CD4-positive, alpha-beta T cell (primary cell): ENCODE measurements at regions not wholly inside any gene's neighbourhood (a gene's known extent, or its start where the extent isn't known, plus 50 kb on each side); places are given as distances from the start of the nearest gene placed in this dataset.

Experiments
- ATAC-seq: fragments of 200-7000 bp; cut with Tn5 transposase; one replicate; pipeline ENCODE4 v1.10.0; 2022; ENCODE audit warnings: mild to moderate bottlenecking; ENCODE audit not compliant: poor library complexity
- CTCF ChIA-PET: fragments of 350-600 bp; sonication (Branson Sonifier 250); formaldehyde crosslinking; loops from one replicate; lab custom pipeline; 2021; ENCODE audit warnings: antibody characterized with exemption, inconsistent platforms; lab: Charles Lee
- POLR2A ChIA-PET: fragments of 350-600 bp; sonication (Branson Sonifier 250); formaldehyde crosslinking; loops from one replicate; lab custom pipeline; 2021; ENCODE audit warnings: antibody characterized with exemption, inconsistent platforms; lab: Charles Lee
- DNase-seq, 14 experiments: peaks; one replicate each; pipeline ENCODE4 v3.0.0-alpha.2; 2013 to 2020; ENCODE audit warnings: mixed read lengths in 2 of 14
- H3K27ac ChIP-seq, 2 donors: one replicate each; pipeline versions ENCODE4 v1.5.1 to v1.7.0; 2013; ENCODE audit warnings: low read length in 2 of 2, low read depth in 1 of 2, mild to moderate bottlenecking in 1 of 2
- H3K27me3 ChIP-seq, 2 experiments: 1 replicate in 1 of 2; 2 replicates in 1 of 2; pipeline versions ENCODE4 v1.6.1 to v1.7.0; 2013; ENCODE audit warnings: low read length in 2 of 2, control low read depth in 1 of 2, mild to moderate bottlenecking in 1 of 2, moderate library complexity in 1 of 2; ENCODE audit not compliant: insufficient read depth in 2 of 2, control insufficient read depth in 1 of 2
- H3K36me3 ChIP-seq: one replicate; pipeline ENCODE4 v1.6.1; 2013; ENCODE audit warnings: low read length, control low read depth; ENCODE audit not compliant: insufficient read depth
- H3K4me1 ChIP-seq: one replicate; pipeline ENCODE4 v1.6.1; 2013; ENCODE audit warnings: low read length, control low read depth; ENCODE audit not compliant: insufficient read depth
- H3K4me3 ChIP-seq: one replicate; pipeline ENCODE4 v1.5.1; 2013; ENCODE audit warnings: mild to moderate bottlenecking, low read length, moderate library complexity
- H3K9me3 ChIP-seq, 2 experiments: 1 replicate in 1 of 2; 2 replicates in 1 of 2; pipeline versions ENCODE4 v1.6.1 to v1.7.0; 2013; ENCODE audit warnings: low read length in 2 of 2, mild to moderate bottlenecking in 2 of 2, control low read depth in 1 of 2, moderate library complexity in 1 of 2; ENCODE audit not compliant: control insufficient read depth in 1 of 2, insufficient read depth in 1 of 2
- H3K27ac Mint-ChIP-seq: one replicate; pipeline ENCODE4 v1.8.0; 2020; ENCODE audit warnings: mixed read lengths
- H3K27me3 Mint-ChIP-seq: one replicate; pipeline ENCODE4 v1.8.0; 2021; ENCODE audit warnings: mixed read lengths
- H3K36me3 Mint-ChIP-seq: one replicate; pipeline ENCODE4 v1.8.0; 2021; ENCODE audit warnings: low read depth, mixed read lengths
- H3K4me1 Mint-ChIP-seq: one replicate; pipeline ENCODE4 v1.8.0; 2021; ENCODE audit warnings: low read depth, mixed read lengths
- H3K4me3 Mint-ChIP-seq: one replicate; pipeline ENCODE4 v1.8.0; 2020; ENCODE audit warnings: mild to moderate bottlenecking, mixed read lengths
- H3K9me3 Mint-ChIP-seq: one replicate; pipeline ENCODE4 v1.8.0; 2020; ENCODE audit warnings: mixed read lengths
- intact Hi-C, 2 experiments: fragments of 100-400 bp; cut with DNase I in 1 of 2; cut with micrococcal nuclease in 1 of 2; formaldehyde crosslinking; loops; one replicate each; pipeline versions ENCODE4 v1.15.1 to v1.9.0; 2023 to 2025; cut with DNase I, micrococcal nuclease
- TF ChIP-seq, protein P1 (sequence below): fragments of 200-600 bp; IDR thresholded peaks from one replicate; pipeline ENCODE4 v1.8.0; 2022; ENCODE audit warnings: antibody characterized with exemption, mild to moderate bottlenecking

DNA sequence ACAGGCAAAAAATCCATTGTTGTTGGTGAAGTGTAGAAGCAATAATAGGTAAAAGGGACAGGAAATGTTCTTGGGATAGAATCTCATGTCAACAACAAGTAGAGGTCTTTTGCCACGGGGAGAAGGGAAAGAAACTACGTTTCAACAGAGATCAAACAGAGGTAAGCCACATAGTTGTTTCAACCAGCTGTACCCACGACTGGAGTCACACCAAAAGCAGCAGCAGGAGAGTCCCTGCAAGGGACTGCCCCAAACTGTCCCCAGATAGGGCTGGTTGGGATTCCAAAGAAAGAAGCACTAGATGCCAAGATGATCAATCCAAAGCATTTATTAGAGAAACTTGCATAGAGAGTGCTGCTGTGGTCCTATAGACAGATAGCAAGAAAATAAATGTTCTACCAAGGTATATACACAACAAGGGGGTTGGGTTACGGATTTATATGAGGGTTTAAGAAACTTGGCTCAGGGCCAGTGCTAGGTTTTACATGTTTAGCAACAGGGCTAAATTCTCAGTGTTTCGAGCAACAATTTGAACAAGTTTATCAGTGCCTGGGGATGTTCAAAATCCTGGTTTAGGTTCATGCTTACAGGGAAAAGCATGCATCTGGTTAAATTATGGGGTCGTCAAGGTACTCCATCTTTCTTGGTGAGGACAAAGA is 466.5 kb downstream of the MMUT start:
- Histone ChIP-seq H3K9me3 (no peaks in the 10 kb centered on the region), H3K4me3 (no peak overlapping the region), H3K27me3 (no peaks in the 10 kb centered on the region), H3K36me3 (no peaks in the 10 kb centered on the region), H3K27ac (no peak overlapping the region), H3K4me1 (no peaks in the 10 kb centered on the region)
- H3K9me3 Mint-ChIP-seq: peaks cover 2% of the 10 kb centered on the region
- POLR2A ChIA-PET: no interaction called here
- intact Hi-C loops: no loop called here
- H3K36me3 Mint-ChIP-seq: no peaks in the 10 kb centered on the region
- ATAC-seq: no peak
- TF ChIP-seq, protein P1, sequence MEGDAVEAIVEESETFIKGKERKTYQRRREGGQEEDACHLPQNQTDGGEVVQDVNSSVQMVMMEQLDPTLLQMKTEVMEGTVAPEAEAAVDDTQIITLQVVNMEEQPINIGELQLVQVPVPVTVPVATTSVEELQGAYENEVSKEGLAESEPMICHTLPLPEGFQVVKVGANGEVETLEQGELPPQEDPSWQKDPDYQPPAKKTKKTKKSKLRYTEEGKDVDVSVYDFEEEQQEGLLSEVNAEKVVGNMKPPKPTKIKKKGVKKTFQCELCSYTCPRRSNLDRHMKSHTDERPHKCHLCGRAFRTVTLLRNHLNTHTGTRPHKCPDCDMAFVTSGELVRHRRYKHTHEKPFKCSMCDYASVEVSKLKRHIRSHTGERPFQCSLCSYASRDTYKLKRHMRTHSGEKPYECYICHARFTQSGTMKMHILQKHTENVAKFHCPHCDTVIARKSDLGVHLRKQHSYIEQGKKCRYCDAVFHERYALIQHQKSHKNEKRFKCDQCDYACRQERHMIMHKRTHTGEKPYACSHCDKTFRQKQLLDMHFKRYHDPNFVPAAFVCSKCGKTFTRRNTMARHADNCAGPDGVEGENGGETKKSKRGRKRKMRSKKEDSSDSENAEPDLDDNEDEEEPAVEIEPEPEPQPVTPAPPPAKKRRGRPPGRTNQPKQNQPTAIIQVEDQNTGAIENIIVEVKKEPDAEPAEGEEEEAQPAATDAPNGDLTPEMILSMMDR: no peak
- CTCF ChIA-PET: no interaction called here
- no peak for DNase-seq
- no peaks in the 10 kb centered on the region for H3K4me1 Mint-ChIP-seq
- H3K4me3 Mint-ChIP-seq: no peak overlapping the region
- no peak overlapping the region for H3K27ac Mint-ChIP-seq
- no peaks in the 10 kb centered on the region for H3K27me3 Mint-ChIP-seq

DNA sequence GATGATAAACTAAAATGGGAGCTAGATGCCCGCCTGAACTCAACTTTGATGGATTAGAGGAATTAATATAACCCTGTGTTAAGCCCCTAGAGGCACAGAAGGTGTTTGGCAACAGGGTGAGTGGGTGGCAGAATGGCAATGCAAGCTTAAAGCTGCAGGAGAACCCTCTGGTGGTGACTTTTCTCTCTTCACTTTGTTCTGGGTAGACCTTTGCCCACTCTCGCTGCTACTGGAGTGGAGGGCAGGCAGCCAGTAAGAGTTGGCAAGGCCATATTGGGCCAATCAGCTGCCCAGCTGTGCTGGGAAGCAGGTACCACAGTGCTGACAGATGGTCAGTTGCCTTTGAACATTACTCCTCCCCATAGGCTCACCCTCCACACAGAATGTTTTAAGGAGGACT is 468.2 kb downstream of the MMUT start:
- intact Hi-C loops: no loop called here
- H3K9me3 Mint-ChIP-seq: peaks cover 7% of the 10 kb centered on the region
- ChIA-PET POLR2A (no interaction called here), CTCF (no interaction called here)
- no peaks in the 10 kb centered on the region for H3K36me3 Mint-ChIP-seq
- Histone ChIP-seq H3K9me3 (peaks cover 0 to 8% of the 10 kb centered on the region in 2 experiments), H3K27me3 (no peaks in the 10 kb centered on the region), H3K27ac (no peak overlapping the region), H3K4me3 (no peak overlapping the region), H3K4me1 (no peaks in the 10 kb centered on the region), H3K36me3 (no peaks in the 10 kb centered on the region)
- H3K27me3 Mint-ChIP-seq: no peaks in the 10 kb centered on the region
- H3K27ac Mint-ChIP-seq: no peak overlapping the region
- DNase-seq (no peak), ATAC-seq (no peak)
- H3K4me1 Mint-ChIP-seq: no peaks in the 10 kb centered on the region
- H3K4me3 Mint-ChIP-seq: no peak overlapping the region
- TF ChIP-seq, protein P1: no peak

DNA sequence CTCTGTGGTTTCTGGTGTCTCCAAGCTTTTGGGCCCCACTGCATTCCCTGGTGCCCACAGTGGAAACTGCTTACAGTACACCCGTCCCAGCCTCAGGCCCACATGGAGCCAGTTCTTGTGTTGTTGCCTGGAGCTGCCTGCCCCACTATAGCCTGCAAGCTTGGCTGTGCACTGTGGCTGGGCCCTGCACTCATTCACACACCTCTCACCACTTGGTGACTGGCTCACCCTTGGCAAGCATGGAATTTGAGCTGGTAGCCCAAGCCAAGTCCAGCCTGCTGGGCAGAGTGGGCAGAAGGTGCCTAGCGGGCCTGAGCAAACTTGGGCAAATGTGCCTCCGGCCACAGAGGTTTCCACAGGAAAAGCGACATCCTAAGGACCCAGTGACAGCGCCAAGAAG is 472.3 kb downstream of the MMUT start:
- TF ChIP-seq, protein P1: no peak
- intact Hi-C loops: no loop called here
- Histone ChIP-seq H3K36me3 (no peaks in the 10 kb centered on the region), H3K9me3 (peaks cover 0 to 18% of the 10 kb centered on the region in 2 experiments), H3K27ac (no peak overlapping the region), H3K27me3 (no peaks in the 10 kb centered on the region), H3K4me1 (no peaks in the 10 kb centered on the region), H3K4me3 (no peak overlapping the region)
- Mint-ChIP-seq H3K4me3 (no peak overlapping the region), H3K27me3 (no peaks in the 10 kb centered on the region), H3K4me1 (no peaks in the 10 kb centered on the region), H3K9me3 (peaks cover 9% of the 10 kb centered on the region), H3K36me3 (no peaks in the 10 kb centered on the region), H3K27ac (no peak overlapping the region)
- DNase-seq: no peak
- ATAC-seq: no peak
- CTCF ChIA-PET: no interaction called here
- POLR2A ChIA-PET: no interaction called here
